ENCODE measurements at regions not wholly inside any gene's neighbourhood (a gene's known extent, or its start where the extent isn't known, plus 50 kb on each side); places are given as distances from the start of the nearest gene placed in this dataset.

DNA sequence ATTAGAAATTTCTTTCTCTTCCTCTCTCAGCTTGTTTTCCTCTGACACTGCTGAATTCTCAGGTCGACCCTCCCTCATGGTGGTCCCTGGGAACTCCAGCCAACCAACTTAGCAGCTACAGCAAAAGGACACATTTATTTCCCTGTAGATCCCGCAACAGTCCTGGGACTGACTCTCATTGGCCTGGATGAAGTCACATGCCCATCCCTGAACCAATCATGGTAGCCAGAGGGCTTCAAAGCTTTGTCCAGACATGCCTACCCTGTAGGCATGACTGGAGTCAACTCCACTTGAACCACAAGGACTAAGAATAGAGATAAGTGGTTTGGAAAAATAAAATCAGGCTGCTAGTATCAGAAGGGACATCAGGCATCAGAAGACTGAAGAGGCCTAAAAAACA is 84.6 kb upstream of the LRRC55 start:
- H3K27me3 ChIP-seq (ENCODE audit: insufficient read depth, low read length) = peaks cover 3% of the 10 kb centered on the region
- no peak overlapping the region for H3K4me3 ChIP-seq (replicated peaks in 1 of 2; ENCODE audit: low read depth in 1 of 2, low read length in 2 of 2)
- ATAC-seq (no peak), DNase-seq (ENCODE audit: low read depth, low spot score) (no peak)
- H2AFZ ChIP-seq (ENCODE audit: low read depth, low read length, poor library complexity, severe bottlenecking) = no peak overlapping the region
- H3K9me2 ChIP-seq (ENCODE audit: insufficient read depth) = no peaks in the 10 kb centered on the region
- H3K27ac ChIP-seq (ENCODE audit: low read depth, low read length) = no peak overlapping the region
- RAD21 ChIA-PET (ENCODE audit: low non-redundant PET in 1 of 2, low total read pairs in 2 of 2, uncharacterized antibody in 2 of 2, unreplicated experiment in 2 of 2) = no interaction called here
- BruUV-seq (replicated peaks) = no TSS peak
- intact Hi-C loops (cut with micrococcal nuclease) = no loop called here
- H3K36me3 ChIP-seq (ENCODE audit: control insufficient read depth in 1 of 2, insufficient read depth in 2 of 2, low read length in 2 of 2) = no peaks in the 10 kb centered on the region
- H3K79me2 ChIP-seq (ENCODE audit: insufficient read depth, low read length) = no peaks in the 10 kb centered on the region
- no peak overlapping the region for H3K4me2 ChIP-seq (ENCODE audit: low read length)
- POLR2A ChIA-PET = no interaction called here
- H3K9ac ChIP-seq (ENCODE audit: low read length) = no peak overlapping the region
- no peaks in the 10 kb centered on the region for H4K20me1 ChIP-seq (ENCODE audit: insufficient read depth)
- H3K4me1 ChIP-seq (ENCODE audit: control insufficient read depth in 1 of 2, insufficient read depth in 2 of 2, low read length in 2 of 2) = no peaks in the 10 kb centered on the region
- TF ChIP-seq, protein P1, sequence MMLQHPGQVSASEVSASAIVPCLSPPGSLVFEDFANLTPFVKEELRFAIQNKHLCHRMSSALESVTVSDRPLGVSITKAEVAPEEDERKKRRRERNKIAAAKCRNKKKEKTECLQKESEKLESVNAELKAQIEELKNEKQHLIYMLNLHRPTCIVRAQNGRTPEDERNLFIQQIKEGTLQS (IDR thresholded peaks at IDR 0.05) = no peak
- TF ChIP-seq EZH2phosphoT487 (IDR thresholded peaks at IDR 0.05; ENCODE audit: borderline replicate concordance) (no peak), SP1 (IDR thresholded peaks at IDR 0.05; ENCODE audit: low read depth) (no peak), CEBPB (IDR thresholded peaks at IDR 0.05; ENCODE audit: low read depth) (no peak), FOSL1 (IDR thresholded peaks at IDR 0.05; ENCODE audit: low read depth) (no peak), RAD21 (IDR thresholded peaks at IDR 0.05; ENCODE audit: low read depth) (no peak), CBX3 (IDR thresholded peaks at IDR 0.05; ENCODE audit: low read depth) (no peak), POLR2A (IDR thresholded peaks at IDR 0.05; ENCODE audit: borderline replicate concordance, extremely low read depth, insufficient read depth, insufficient read length) (no peak), SRF (IDR thresholded peaks at IDR 0.05; ENCODE audit: low read depth) (no peak), SIN3A (IDR thresholded peaks at IDR 0.05; ENCODE audit: low read depth) (no peak)
- TF ChIP-seq, protein P2, sequence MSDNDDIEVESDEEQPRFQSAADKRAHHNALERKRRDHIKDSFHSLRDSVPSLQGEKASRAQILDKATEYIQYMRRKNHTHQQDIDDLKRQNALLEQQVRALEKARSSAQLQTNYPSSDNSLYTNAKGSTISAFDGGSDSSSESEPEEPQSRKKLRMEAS (IDR thresholded peaks at IDR 0.05) = no peak
- TF ChIP-seq, protein P3, sequence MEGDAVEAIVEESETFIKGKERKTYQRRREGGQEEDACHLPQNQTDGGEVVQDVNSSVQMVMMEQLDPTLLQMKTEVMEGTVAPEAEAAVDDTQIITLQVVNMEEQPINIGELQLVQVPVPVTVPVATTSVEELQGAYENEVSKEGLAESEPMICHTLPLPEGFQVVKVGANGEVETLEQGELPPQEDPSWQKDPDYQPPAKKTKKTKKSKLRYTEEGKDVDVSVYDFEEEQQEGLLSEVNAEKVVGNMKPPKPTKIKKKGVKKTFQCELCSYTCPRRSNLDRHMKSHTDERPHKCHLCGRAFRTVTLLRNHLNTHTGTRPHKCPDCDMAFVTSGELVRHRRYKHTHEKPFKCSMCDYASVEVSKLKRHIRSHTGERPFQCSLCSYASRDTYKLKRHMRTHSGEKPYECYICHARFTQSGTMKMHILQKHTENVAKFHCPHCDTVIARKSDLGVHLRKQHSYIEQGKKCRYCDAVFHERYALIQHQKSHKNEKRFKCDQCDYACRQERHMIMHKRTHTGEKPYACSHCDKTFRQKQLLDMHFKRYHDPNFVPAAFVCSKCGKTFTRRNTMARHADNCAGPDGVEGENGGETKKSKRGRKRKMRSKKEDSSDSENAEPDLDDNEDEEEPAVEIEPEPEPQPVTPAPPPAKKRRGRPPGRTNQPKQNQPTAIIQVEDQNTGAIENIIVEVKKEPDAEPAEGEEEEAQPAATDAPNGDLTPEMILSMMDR (IDR thresholded peaks at IDR 0.05 in 2 of 3, conservative IDR thresholded peaks at IDR 0.05 in 1 of 3; ENCODE audit: borderline replicate concordance in 1 of 3, insufficient read depth in 1 of 3, low read depth in 2 of 3, low read length in 2 of 3) = no peak
- TF ChIP-seq, protein P4, sequence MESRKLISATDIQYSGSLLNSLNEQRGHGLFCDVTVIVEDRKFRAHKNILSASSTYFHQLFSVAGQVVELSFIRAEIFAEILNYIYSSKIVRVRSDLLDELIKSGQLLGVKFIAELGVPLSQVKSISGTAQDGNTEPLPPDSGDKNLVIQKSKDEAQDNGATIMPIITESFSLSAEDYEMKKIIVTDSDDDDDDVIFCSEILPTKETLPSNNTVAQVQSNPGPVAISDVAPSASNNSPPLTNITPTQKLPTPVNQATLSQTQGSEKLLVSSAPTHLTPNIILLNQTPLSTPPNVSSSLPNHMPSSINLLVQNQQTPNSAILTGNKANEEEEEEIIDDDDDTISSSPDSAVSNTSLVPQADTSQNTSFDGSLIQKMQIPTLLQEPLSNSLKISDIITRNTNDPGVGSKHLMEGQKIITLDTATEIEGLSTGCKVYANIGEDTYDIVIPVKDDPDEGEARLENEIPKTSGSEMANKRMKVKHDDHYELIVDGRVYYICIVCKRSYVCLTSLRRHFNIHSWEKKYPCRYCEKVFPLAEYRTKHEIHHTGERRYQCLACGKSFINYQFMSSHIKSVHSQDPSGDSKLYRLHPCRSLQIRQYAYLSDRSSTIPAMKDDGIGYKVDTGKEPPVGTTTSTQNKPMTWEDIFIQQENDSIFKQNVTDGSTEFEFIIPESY (IDR thresholded peaks at IDR 0.05; ENCODE audit: extremely low read depth, insufficient replicate concordance, low read length) = no peak
- no peaks in the 10 kb centered on the region for H3K9me3 ChIP-seq (ENCODE audit: control insufficient read depth in 1 of 2, insufficient read depth in 1 of 2, low read depth in 1 of 2, low read length in 2 of 2)
- CTCF ChIA-PET = no interaction called here

All from HCT116 (cell line).